Small intestine (tissue), 7 donors: ENCODE measurements at regions not wholly inside any gene's neighbourhood (a gene's known extent, or its start where the extent isn't known, plus 50 kb on each side); places are given as distances from the start of the nearest gene placed in this dataset.

ENCODE experiments used
- DNase-seq, 2 donors: peaks; one replicate each; pipeline versions ENCODE4 v3.0.0 to v3.0.0-alpha.2; 2013
- FAIRE-seq: peaks from 2 replicates; lab custom pipeline; 2012; peaks lifted over from hg19 to GRCh38; lab: Jason Lieb, UNC
- H3K27ac ChIP-seq, 3 donors: one replicate each; pipeline ENCODE4 v1.5.1; 2013; ENCODE audit warnings: low read length in 2 of 3, mild to moderate bottlenecking in 2 of 3, control low read depth in 1 of 3, inconsistent platforms in 1 of 3, low read depth in 1 of 3, moderate library complexity in 1 of 3
- H3K27me3 ChIP-seq, 3 donors: one replicate each; pipeline ENCODE4 v1.6.1; 2013; ENCODE audit warnings: low read length in 3 of 3, inconsistent platforms in 1 of 3; ENCODE audit not compliant: control insufficient read depth in 3 of 3, insufficient read depth in 3 of 3
- H3K36me3 ChIP-seq, 3 donors: one replicate each; pipeline ENCODE4 v1.6.1; 2013; ENCODE audit warnings: low read length in 3 of 3, inconsistent platforms in 1 of 3, low read depth in 1 of 3, mild to moderate bottlenecking in 1 of 3, moderate library complexity in 1 of 3; ENCODE audit not compliant: control insufficient read depth in 3 of 3, insufficient read depth in 2 of 3
- H3K4me1 ChIP-seq, 3 donors: one replicate each; pipeline ENCODE4 v1.6.1; 2013; ENCODE audit warnings: low read length in 2 of 3, inconsistent platforms in 1 of 3, low read depth in 1 of 3, mild to moderate bottlenecking in 1 of 3, moderate library complexity in 1 of 3; ENCODE audit not compliant: control insufficient read depth in 3 of 3, insufficient read depth in 2 of 3
- H3K4me3 ChIP-seq, 3 donors: one replicate each; pipeline ENCODE4 v1.5.1; 2013; ENCODE audit warnings: low read length in 3 of 3, control low read depth in 1 of 3, inconsistent platforms in 1 of 3, low read depth in 1 of 3, mild to moderate bottlenecking in 1 of 3, moderate library complexity in 1 of 3
- H3K9me3 ChIP-seq, 2 donors: one replicate each; pipeline ENCODE4 v1.6.1; 2013; ENCODE audit warnings: low read depth in 1 of 2, low read length in 1 of 2; ENCODE audit not compliant: control insufficient read depth in 2 of 2, insufficient read depth in 1 of 2
- WGBS, 3 donors: extraction: QIAGEN DNeasy Blood & Tissue Kit; methylation state at CpG; one replicate each; pipeline ENCODE4 v1.1.7; 2013; 5-methylcytosine and 5-hydroxymethylcytosine counted together
- donor health status: healthy with polysubstance abuse.
- donor health status: control.
- donor health status: control.
- donor health status: Bipolar disorder and iron deficiency.
- donor health status: healthy.

GRCh38 chr19:28880735-28881401 is 332.1 kb downstream of the UQCRFS1 start:
- Histone ChIP-seq H3K36me3 (no peaks in the 10 kb centered on the region), H3K27me3 (no peaks in the 10 kb centered on the region), H3K27ac (no peak overlapping the region), H3K4me3 (no peak overlapping the region), H3K9me3 (no peaks in the 10 kb centered on the region), H3K4me1 (no peaks in the 10 kb centered on the region)
- FAIRE-seq = no peak
- DNase-seq = no peak
- 65 to 66% (median 66%) methylated on average over 10 of the region's 10 CpGs for WGBS, 3 donors

- Histone ChIP-seq H3K9me3 (no peaks in the 10 kb centered on the region), H3K27ac (no peak overlapping the region), H3K4me3 (no peak overlapping the region), H3K36me3 (no peaks in the 10 kb centered on the region), H3K27me3 (no peaks in the 10 kb centered on the region), H3K4me1 (no peaks in the 10 kb centered on the region)
- DNase-seq (peak; percentile 65 to 75), FAIRE-seq (no peak)
- 23 to 29% (median 29%) methylated on average over 11 of the region's 11 CpGs for WGBS, 3 donors
These were observed 333.9 kb downstream of the UQCRFS1 start for GRCh38 chr19:28878862-28879566.

GRCh38 chr19:28876609-28877123 is 336.3 kb downstream of the UQCRFS1 start:
- no peak for DNase-seq
- WGBS, 3 donors = 73 to 85% (median 81%) methylated on average over 7 of the region's 7 CpGs
- Histone ChIP-seq H3K27ac (no peak overlapping the region), H3K36me3 (no peaks in the 10 kb centered on the region), H3K9me3 (no peaks in the 10 kb centered on the region), H3K4me1 (no peaks in the 10 kb centered on the region), H3K4me3 (no peak overlapping the region), H3K27me3 (no peaks in the 10 kb centered on the region)
- FAIRE-seq = no peak

- no peaks in the 10 kb centered on the region for H3K4me1 ChIP-seq
- WGBS, 3 donors = 15 to 69% (median 39%) methylated on average over 9 of the region's 9 CpGs
- peak in 1 of 2 donors; percentile 53 for DNase-seq
- no peak overlapping the region for H3K27ac ChIP-seq
- no peaks in the 10 kb centered on the region for H3K36me3 ChIP-seq
- H3K27me3 ChIP-seq = no peaks in the 10 kb centered on the region
- no peak overlapping the region for H3K4me3 ChIP-seq
- FAIRE-seq = no peak
- no peaks in the 10 kb centered on the region for H3K9me3 ChIP-seq
These were observed 338.2 kb downstream of the UQCRFS1 start for GRCh38 chr19:28874742-28875141.

- H3K27me3 ChIP-seq = no peaks in the 10 kb centered on the region
- WGBS, 3 donors = 42 to 43% (median 43%) methylated on average over 2 of the region's 2 CpGs
These were observed 339.6 kb downstream of the UQCRFS1 start for GRCh38 chr19:28873301-28873700.

GRCh38 chr19:28871099-28871725 is 341.7 kb downstream of the UQCRFS1 start:
- FAIRE-seq (no peak), DNase-seq (no peak)
- no peaks in the 10 kb centered on the region for H3K4me1 ChIP-seq
- no peaks in the 10 kb centered on the region for H3K9me3 ChIP-seq
- no peaks in the 10 kb centered on the region for H3K36me3 ChIP-seq
- H3K4me3 ChIP-seq = no peak overlapping the region
- WGBS, 3 donors = 84 to 93% (median 86%) methylated on average over 12 of the region's 12 CpGs
- H3K27ac ChIP-seq = no peak overlapping the region
- no peaks in the 10 kb centered on the region for H3K27me3 ChIP-seq

More at GRCh38 chr19:28873301-28873700, 339.6 kb downstream of the UQCRFS1 start:
- no peak for DNase-seq
- no peak for FAIRE-seq
- no peak overlapping the region for H3K4me3 ChIP-seq
- no peaks in the 10 kb centered on the region for H3K4me1 ChIP-seq
- no peaks in the 10 kb centered on the region for H3K36me3 ChIP-seq
- H3K9me3 ChIP-seq = no peaks in the 10 kb centered on the region
- H3K27ac ChIP-seq = no peak overlapping the region

GRCh38 chr19:28869459-28869858 is 343.5 kb downstream of the UQCRFS1 start:
- WGBS, 3 donors = 71 to 73% (median 72%) methylated on average over 5 of the region's 5 CpGs
- H3K9me3 ChIP-seq = no peaks in the 10 kb centered on the region
- no peaks in the 10 kb centered on the region for H3K27me3 ChIP-seq
- no peaks in the 10 kb centered on the region for H3K36me3 ChIP-seq
- no peak overlapping the region for H3K4me3 ChIP-seq
- no peaks in the 10 kb centered on the region for H3K4me1 ChIP-seq
- DNase-seq (no peak), FAIRE-seq (no peak)
- H3K27ac ChIP-seq = no peak overlapping the region

GRCh38 chr19:28868836-28869235 is 344.1 kb downstream of the UQCRFS1 start:
- no peak overlapping the region for H3K27ac ChIP-seq
- 87 to 93% (median 92%) methylated on average over 9 of the region's 9 CpGs for WGBS, 3 donors
- H3K27me3 ChIP-seq = no peaks in the 10 kb centered on the region
- H3K4me3 ChIP-seq = no peak overlapping the region
- H3K4me1 ChIP-seq = no peaks in the 10 kb centered on the region
- no peaks in the 10 kb centered on the region for H3K9me3 ChIP-seq
- no peak for FAIRE-seq
- H3K36me3 ChIP-seq = no peaks in the 10 kb centered on the region
- no peak for DNase-seq
